ENCODE measurements at regions not wholly inside any gene's neighbourhood (a gene's known extent, or its start where the extent isn't known, plus 50 kb on each side); places are given as distances from the start of the nearest gene placed in this dataset.

GRCh38 chr10:125595911-125596310, 87.1 kb downstream of the TEX36 start:
- Histone ChIP-seq H3K4me1 (ENCODE audit: control insufficient read depth in 1 of 2, insufficient read depth in 2 of 2, low read depth in 1 of 2, low read length in 1 of 2) (peaks cover 0 to 2% of the 10 kb centered on the region in 2 experiments; a peak in 1 of 4 replicates), H4K20me1 (ENCODE audit: insufficient read depth) (no peaks in the 10 kb centered on the region), H2AFZ (ENCODE audit: low read depth) (no peak overlapping the region), H3K27me3 (ENCODE audit: insufficient read depth) (no peaks in the 10 kb centered on the region), H3F3A (replicated peaks; ENCODE audit: insufficient read depth) (no peaks in the 10 kb centered on the region), H3K79me2 (ENCODE audit: insufficient read depth) (no peaks in the 10 kb centered on the region), H3K4me2 (no peak overlapping the region), H3K4me3 (ENCODE audit: low read depth in 2 of 2, low read length in 1 of 2) (no peak overlapping the region), H3K9ac (no peak overlapping the region), H3K9me2 (no peaks in the 10 kb centered on the region), H3K36me3 (replicated peaks in 1 of 2; ENCODE audit: control insufficient read depth in 1 of 2, insufficient read depth in 2 of 2, low read length in 1 of 2) (no peaks in the 10 kb centered on the region), H3K9me3 (0 out of 2 replicates have a peak, but pooled peaks cover 4% of the 10 kb centered on the region), H3K27ac (ENCODE audit: low read depth in 2 of 2, low read length in 1 of 2) (no peak overlapping the region)
- TF ChIP-seq PBX3 (IDR thresholded peaks at IDR 0.05) (no peak), TCF12 (IDR thresholded peaks at IDR 0.05) (no peak)
- ChIA-PET POLR2A (no interaction called here), CTCF (no interaction called here)
- no peak for DNase-seq

GRCh38 chr10:125593644-125594043, 89.3 kb downstream of the TEX36 start:
- no peak overlapping the region for H3K4me3 ChIP-seq (ENCODE audit: low read depth in 2 of 2, low read length in 1 of 2)
- H3K9me3 ChIP-seq, result 0 out of 2 replicates have a peak, but pooled peaks cover 4% of the 10 kb centered on the region
- no peaks in the 10 kb centered on the region for H3K36me3 ChIP-seq (replicated peaks in 1 of 2; ENCODE audit: control insufficient read depth in 1 of 2, insufficient read depth in 2 of 2, low read length in 1 of 2)
- DNase-seq, result no peak
- no peaks in the 10 kb centered on the region for H3K4me1 ChIP-seq (ENCODE audit: control insufficient read depth in 1 of 2, insufficient read depth in 2 of 2, low read depth in 1 of 2, low read length in 1 of 2)
- H3F3A ChIP-seq (replicated peaks; ENCODE audit: insufficient read depth), result no peaks in the 10 kb centered on the region
- H3K4me2 ChIP-seq, result no peak overlapping the region
- no peaks in the 10 kb centered on the region for H3K79me2 ChIP-seq (ENCODE audit: insufficient read depth)
- no peak overlapping the region for H2AFZ ChIP-seq (ENCODE audit: low read depth)
- no peaks in the 10 kb centered on the region for H4K20me1 ChIP-seq (ENCODE audit: insufficient read depth)
- no peak overlapping the region for H3K27ac ChIP-seq (ENCODE audit: low read depth in 2 of 2, low read length in 1 of 2)
- TF ChIP-seq RFX5 (IDR thresholded peaks at IDR 0.05; ENCODE audit: low read length), result no peak
- TF ChIP-seq NFIC (IDR thresholded peaks at IDR 0.05; ENCODE audit: borderline replicate concordance), result no peak
- no peak for TF ChIP-seq ELF1 (IDR thresholded peaks at IDR 0.05)
- TF ChIP-seq TCF12 (IDR thresholded peaks at IDR 0.05), result no peak
- TF ChIP-seq YY1 (IDR thresholded peaks at IDR 0.05; ENCODE audit: low read depth), result no peak
- no peak for TF ChIP-seq GABPA (IDR thresholded peaks at IDR 0.05; ENCODE audit: low read depth)
- TF ChIP-seq REST (IDR thresholded peaks at IDR 0.05; ENCODE audit: low read depth, low read length), result no peak
- no peak for TF ChIP-seq MAX (IDR thresholded peaks at IDR 0.05; ENCODE audit: low read depth)
- TF ChIP-seq FOXJ3 (CRISPR knock-in tag; IDR thresholded peaks at IDR 0.05), result no peak
- TF ChIP-seq POLR2AphosphoS5 (IDR thresholded peaks at IDR 0.05; ENCODE audit: low read depth, low read length), result no peak
- no peak for TF ChIP-seq RAD21 (IDR thresholded peaks at IDR 0.05; ENCODE audit: low read length)
- TF ChIP-seq EZH2phosphoT487 (IDR thresholded peaks at IDR 0.05; ENCODE audit: borderline replicate concordance, low read depth), result no peak
- TF ChIP-seq RXRA (IDR thresholded peaks at IDR 0.05; ENCODE audit: borderline replicate concordance, low read depth), result no peak
- no peaks in the 10 kb centered on the region for H3K9me2 ChIP-seq
- 10% methylated on average over 5 of the region's 5 CpGs for WGBS (ENCODE audit: low lambda C conversion rate)
- CTCF ChIA-PET, result interaction anchor here (0.6 kb wide), 1 partner anchor 137 kb away, joined by 3 read pairs; no protein-coding TSS in a partner anchor
- no peaks in the 10 kb centered on the region for H3K27me3 ChIP-seq (ENCODE audit: insufficient read depth)
- no peak overlapping the region for H3K9ac ChIP-seq
- POLR2A ChIA-PET, result no interaction called here

Data from SK-N-SH (cell line).